H54 (cell line): ENCODE measurements at regions not wholly inside any gene's neighbourhood (a gene's known extent, or its start where the extent isn't known, plus 50 kb on each side); places are given as distances from the start of the nearest gene placed in this dataset.

Experiments used
- DNase-seq: peaks from one replicate; pipeline ENCODE4 v3.0.0; 2011; ENCODE audit warnings: low spot score, mixed read lengths; ENCODE audit not compliant: insufficient read length
- FAIRE-seq: peaks from 3 replicates; lab custom pipeline; 2011; peaks lifted over from hg19 to GRCh38; lab: Jason Lieb, UNC
- POLR2A ChIP-seq: IDR thresholded peaks from 2 replicates; pipeline ENCODE4 v1.6.1; 2011; ENCODE audit warnings: low read depth, mild to moderate bottlenecking, low read length

DNA sequence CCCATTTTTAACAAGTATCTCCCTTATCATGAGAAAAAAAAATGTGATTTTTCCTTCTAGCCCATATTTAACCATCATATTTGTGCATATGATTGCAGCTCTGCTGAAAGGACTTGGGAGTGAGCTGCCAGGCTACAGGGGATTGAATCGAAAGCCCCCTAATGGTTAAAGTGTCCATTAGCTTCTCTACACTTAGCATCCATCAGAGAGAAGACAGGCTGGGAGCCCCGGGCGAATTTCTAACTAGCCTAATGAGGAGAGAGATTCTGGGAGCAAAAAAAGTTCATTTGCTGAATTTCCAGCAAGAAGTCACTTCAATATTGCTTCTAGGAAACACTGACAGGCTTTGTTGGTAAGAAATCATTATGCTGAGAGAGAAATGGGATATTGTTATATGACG lies 848.8 kb downstream of the TDRD15 start:
- no peak for FAIRE-seq
- no peak for DNase-seq
- TF ChIP-seq POLR2A = no peak

DNA sequence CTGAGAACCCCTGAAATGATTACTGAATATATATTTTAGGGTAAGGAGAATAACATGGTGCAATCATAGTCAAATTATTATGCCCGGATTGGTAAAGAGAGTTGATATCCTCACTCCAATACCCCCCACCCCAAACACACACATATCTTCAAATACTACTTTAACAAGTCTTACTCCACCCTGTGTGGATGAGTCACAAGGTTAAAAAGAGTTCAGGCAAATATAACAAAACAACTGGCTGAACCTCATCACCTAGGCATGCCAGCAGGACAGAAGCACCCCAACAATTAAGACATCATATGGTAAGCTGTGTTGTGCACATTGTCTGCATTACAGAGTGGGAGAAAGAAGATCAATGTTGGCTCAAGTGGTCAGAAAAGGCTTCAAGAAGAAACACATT lies 857.4 kb downstream of the TDRD15 start:
- no peak for FAIRE-seq
- no peak for DNase-seq
- no peak for TF ChIP-seq POLR2A

DNA sequence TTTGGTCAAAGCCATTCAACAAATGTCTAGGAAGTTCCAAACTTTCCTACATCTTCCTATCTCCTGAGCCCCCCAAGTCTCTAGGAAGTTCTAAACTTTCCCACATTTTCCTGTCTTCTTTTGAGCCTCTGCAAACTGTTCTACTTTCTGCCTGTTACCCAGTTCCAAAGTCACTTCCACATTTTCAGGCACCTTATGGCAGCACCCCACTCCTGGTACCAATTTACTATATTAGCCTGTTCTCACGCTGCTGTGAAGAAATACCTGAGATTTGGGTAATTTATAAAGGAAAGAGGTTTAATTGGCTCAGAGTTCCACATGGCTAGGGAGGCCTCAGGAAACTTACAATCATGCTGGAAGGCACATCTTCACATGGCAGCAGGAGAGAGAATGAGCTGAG lies 869.2 kb downstream of the TDRD15 start:
- no peak for FAIRE-seq
- TF ChIP-seq POLR2A = no peak

DNA sequence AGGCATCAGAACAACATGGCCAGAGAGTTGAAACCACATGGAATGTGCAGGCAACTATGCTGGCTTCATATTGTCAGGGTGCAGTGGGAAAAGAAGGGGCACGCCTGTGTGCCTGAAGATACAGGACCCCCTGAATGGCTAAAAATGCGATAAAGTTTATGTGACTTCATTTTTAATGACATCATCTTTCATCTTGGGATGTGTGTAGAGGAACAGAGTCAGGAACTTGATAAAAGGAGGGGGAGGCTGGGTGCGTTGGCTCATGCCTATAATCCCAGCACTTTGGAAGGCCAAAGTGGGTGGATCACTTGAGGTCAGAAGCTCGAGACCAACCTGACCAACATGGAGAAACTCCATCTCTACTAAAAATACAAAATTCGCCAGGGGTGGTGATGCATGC lies 872.6 kb downstream of the TDRD15 start:
- DNase-seq (no peak), FAIRE-seq (no peak)
- no peak for TF ChIP-seq POLR2A

More for the DNA sequence above, 869.2 kb downstream of the TDRD15 start:
- no peak for DNase-seq

DNA sequence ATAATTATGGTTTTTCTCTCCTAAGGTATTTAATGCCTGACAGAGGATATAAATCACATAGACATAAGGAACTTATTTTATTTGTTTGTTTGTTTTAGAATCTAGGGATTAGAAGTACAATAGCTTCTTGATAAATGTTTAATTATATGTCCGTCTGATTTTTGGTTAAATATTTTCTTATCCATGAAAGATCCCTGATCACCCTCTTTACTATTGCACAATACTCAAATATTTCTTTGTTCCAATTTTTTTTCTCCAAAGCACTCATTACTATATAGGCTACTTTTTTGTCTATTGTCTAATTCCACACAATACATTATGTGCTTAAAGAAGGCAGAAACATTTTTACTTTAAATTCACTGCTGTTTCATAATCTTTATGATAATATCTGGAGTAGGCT lies 875.8 kb downstream of the TDRD15 start:
- DNase-seq (no peak), FAIRE-seq (no peak)
- TF ChIP-seq POLR2A = no peak

DNA sequence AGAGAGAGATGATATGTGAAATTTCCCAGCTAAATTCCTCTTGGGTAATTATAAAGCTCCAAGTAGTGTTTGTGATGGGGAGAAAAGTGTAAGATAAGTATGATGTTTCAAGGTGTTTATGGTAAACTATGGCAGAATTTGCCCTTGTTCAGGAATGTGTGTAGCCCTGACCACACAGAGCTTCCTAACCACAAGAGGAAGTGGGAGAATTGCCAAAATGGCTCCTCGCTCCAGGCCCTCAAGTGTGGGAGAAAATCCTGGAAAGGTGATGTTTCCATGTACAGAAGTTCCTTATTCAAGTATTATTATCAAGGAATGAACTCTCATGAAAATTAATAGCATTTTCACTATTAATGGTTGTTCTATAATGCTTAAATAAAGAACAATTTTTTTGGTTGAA lies 878.3 kb downstream of the TDRD15 start:
- FAIRE-seq (no peak), DNase-seq (no peak)
- no peak for TF ChIP-seq POLR2A

DNA sequence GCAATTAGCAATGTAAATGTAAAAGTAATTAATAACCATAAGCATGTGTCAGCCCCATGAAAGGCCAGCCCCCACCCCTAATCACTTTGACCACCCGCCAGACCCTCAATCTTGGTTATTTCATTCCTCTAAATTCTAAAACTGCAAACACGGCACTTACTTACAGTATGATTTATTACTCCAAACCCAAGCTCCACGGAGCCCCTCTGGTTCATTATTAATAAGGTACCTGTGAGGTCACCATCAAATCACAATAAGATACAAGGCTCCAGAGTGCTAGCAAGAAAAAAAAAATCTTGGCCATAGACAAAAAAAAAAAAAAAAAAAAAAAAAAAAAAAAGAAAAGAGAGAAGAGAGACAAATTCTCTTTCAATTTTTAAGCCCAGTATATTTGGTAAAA lies 879.5 kb downstream of the TDRD15 start:
- no peak for TF ChIP-seq POLR2A
- FAIRE-seq (no peak), DNase-seq (no peak)

DNA sequence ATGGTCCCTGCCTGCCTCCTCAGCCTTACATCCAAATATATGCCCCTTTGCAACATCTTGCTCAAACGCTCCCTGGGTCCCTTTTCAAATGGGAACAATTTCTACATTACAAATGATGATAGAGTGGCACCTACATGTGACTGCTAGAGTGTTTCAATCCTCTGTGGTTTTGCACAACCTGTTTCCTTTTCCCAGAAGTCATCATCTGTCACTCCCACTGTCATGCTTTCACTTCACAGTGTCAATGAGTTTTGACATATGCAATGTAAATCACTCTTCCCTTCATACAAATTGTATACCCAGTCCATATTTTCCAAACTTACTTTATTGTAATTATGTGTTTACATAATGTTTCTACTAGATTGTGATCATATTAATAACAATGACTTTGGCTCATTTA lies 887.3 kb downstream of the TDRD15 start:
- FAIRE-seq = no peak
- no peak for TF ChIP-seq POLR2A
- no peak for DNase-seq

DNA sequence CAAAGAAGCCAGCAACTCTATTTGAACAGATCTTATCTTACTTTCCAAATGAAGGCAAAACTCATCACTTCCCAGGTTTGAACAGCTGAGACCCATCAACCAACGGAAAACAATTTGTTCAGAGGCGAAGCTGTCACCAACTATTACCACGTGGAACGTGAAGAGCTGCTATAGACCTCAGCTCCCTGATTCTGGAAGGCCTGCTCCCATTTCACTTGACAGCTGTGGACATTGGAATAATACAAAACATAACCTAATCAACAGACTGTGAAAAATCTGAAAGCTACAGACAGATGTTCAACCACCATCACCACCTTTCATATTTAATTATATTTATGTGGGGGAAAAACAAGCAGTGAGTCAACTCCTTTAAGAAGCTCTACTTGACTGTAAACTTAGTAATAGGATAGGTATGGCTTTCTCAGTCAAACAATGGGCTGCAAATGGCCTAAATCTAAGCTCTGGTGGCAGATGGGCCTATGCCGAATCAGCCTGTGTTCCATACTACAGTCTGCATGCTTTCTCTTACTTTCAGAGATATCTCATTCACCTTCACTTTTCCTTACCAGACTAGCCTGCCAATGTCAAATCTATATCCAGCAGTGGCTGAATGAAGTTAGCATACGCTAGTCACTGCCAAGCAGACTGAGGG lies 896.4 kb downstream of the TDRD15 start:
- DNase-seq (no peak), FAIRE-seq (no peak)

DNA sequence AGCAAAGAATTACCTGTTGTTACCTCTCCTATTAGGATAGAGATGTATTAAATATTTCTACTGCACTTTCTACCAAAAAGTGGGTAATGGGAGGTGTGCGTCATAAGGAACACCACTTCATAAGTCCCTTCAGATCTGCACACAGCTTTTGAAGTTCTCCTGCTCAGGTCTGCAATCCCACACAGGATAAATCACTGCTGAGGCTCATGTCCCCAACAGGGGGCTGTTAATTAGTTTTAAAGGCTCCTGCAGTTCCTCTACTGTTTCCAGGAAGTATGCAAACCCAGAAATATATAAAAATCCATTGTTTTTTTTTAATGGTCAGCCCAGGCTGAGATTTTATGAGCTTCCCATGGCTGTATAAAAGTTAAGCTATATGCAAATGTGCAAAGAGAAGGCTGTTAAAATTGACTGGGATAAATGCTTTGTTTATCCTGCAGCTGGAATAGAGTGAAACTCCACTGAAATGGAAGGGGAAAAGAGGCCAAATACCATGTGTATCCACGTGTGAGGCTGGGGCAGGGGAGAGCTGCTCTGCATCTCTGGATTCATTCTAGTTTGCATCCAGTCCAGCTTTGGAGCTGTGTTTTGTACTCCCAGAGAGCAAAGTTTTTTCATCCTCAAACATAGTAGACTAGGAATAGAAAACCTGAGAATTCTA lies 903.7 kb downstream of the TDRD15 start:
- no peak for TF ChIP-seq POLR2A
- DNase-seq (no peak), FAIRE-seq (no peak)

More for the DNA sequence above, 896.4 kb downstream of the TDRD15 start:
- TF ChIP-seq POLR2A = no peak

DNA sequence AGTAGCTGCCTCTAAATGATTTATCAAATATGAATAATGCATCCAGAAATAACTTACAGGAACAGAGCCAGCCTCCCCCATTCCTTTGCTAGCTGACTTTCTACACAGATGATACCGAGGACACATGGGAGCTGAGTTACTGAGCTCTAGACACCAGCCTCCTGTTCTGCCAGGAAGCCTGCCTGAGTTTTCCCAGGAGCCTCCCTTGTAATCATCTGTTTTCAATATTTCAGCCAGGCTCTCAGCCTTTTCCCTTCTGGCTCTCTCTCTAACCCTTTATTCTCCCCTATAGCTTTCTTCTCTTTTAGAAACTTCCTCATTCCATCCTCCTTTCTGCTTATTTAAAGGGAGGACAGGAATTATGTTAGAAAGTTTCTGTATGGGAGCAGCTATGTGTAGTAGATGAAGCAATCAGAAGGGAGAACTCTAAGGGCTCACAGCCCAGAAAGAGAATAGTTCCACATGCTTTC lies 911.6 kb downstream of the TDRD15 start:
- TF ChIP-seq POLR2A = no peak
- FAIRE-seq (no peak), DNase-seq (no peak)

DNA sequence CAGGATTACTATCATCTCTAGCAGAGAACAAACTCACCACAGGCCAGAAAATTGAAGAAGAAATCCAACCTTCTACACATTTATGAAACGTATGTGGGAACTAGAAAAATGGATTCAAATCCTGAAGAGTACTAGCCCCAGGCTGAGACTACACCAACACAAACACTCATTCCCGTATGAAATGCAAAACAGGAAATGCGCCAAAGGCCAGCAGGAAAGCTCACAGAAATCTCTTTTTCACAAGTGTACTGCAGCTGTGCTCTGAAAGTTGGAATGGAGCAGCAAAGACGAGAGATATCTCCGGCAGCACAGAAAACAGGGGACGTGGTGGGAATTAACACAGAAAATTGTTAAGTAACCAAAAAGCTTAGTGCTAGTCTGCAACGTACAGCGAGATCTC lies 913.5 kb downstream of the TDRD15 start:
- DNase-seq = no peak
- no peak for TF ChIP-seq POLR2A
- no peak for FAIRE-seq

DNA sequence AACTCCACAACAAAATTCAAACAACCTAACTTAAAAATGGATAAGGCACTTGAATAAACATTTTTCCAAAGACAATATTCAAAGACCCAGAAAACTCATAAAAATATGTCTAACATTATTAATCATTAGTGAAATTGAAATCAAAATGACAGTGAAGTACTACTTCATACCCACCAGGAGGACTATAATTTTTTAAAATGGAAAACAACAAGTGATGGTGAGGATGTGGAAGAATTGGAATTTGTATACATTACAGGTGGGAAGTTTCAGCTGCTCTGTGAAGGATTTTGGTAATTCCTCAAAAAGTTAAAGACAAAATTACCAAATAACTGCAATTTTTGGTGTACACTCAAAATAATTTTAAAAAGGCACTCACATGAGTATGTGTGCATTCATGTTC lies 920.0 kb downstream of the TDRD15 start:
- FAIRE-seq (no peak), DNase-seq (no peak)
- TF ChIP-seq POLR2A = no peak

DNA sequence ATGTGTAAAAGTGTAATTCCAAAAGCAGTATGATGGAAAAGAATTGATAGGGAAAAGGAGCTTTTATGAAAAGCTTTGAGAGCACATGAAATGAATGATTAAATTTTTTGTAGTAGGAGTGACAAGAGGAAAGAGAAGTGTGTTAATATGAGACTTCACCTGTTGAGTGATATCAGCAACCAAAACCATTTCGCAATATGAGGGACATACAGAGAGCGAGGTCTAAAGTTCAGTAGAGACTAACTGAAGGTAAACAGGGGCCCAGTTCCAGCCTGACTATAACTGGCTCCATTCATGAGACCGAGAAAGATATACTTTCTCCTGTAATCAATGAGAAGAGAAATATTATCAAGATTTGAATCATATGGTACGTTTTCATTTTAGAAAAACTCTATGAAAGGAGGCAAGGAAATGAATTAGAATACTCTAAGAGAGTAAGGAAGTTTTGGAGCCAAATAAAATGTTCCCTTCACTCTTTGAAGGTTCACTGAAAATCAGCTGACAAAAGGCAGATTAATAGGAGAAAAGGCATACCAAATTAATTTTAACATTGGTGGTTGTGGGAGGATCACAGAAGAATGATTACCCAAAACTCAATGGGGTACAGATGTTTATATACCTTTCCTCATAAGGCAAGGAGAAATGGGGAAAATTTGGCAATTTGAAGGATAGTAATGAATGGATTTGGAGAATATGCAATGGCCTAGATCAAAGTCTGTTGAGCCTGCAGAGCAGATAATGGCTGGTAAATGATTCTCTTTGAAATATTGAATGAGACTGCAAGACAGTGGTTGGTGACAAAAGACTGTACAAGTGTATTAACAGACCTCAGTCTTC lies 932.2 kb downstream of the TDRD15 start:
- FAIRE-seq (no peak), DNase-seq (no peak)
- no peak for TF ChIP-seq POLR2A

DNA sequence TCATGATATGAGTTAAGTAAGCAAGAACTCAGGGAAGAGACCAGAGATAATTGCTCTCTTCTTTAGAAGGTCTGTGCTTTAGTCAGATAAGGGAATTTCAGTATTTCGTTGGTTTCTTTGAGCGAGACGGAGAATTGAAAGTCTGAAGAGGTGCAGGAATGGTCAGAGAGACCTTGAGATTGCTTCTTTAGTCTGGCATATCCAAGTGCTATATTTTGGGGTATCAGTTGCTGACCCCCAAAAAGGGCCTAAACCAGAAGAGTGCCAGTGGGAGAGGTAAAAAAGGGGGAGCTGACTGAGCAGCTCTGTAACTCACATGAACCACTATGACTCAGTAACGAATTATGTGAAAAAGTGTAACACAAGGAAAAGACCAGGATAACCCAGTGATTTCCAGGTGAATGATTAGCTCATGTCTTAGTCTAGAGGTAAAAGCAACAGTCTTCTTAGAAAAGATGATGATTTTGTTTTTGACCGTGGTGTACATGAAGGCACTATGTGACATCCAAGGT lies 932.9 kb downstream of the TDRD15 start:
- no peak for DNase-seq
- TF ChIP-seq POLR2A = no peak
- FAIRE-seq = no peak
